Right atrium auricular region (tissue), 2 donors: ENCODE measurements at regions not wholly inside any gene's neighbourhood (a gene's known extent, or its start where the extent isn't known, plus 50 kb on each side); places are given as distances from the start of the nearest gene placed in this dataset.

ENCODE experiments used
- DNase-seq: peaks from one replicate; pipeline ENCODE4 v3.0.0-alpha.2; 2019; ENCODE audit warnings: low spot score
- H3K27ac ChIP-seq, 2 donors: fragments of 200-600 bp; sonication (generic); 1 replicate in 1 of 2; 2 replicates in 1 of 2; pipeline ENCODE4 v1.5.1; 2016 to 2019
- H3K27me3 ChIP-seq, 2 donors: fragments of 200-600 bp; sonication (generic); one replicate each; pipeline versions ENCODE4 v1.5.1 to v1.6.0; 2017 to 2019
- H3K36me3 ChIP-seq: fragments of 200-600 bp; sonication (generic); one replicate; pipeline ENCODE4 v1.5.1; 2016
- H3K4me1 ChIP-seq, 2 donors: fragments of 200-600 bp; sonication (generic); one replicate each; pipeline versions ENCODE4 v1.5.1 to v1.6.0; 2017 to 2019
- H3K4me3 ChIP-seq, 2 donors: fragments of 200-600 bp; sonication (generic); 1 replicate in 1 of 2; 2 replicates in 1 of 2; pipeline ENCODE4 v1.5.1; 2017 to 2019; ENCODE audit warnings: mild to moderate bottlenecking in 1 of 2, moderate library complexity in 1 of 2
- H3K9me3 ChIP-seq, 2 donors: fragments of 200-600 bp; sonication (generic); one replicate each; pipeline ENCODE4 v1.5.1; 2019
- CTCF ChIP-seq, 2 donors: fragments of 200-600 bp; sonication (generic); IDR thresholded peaks; one replicate each; pipeline ENCODE4 v1.5.1; 2019; ENCODE audit warnings: antibody characterized with exemption in 2 of 2

GRCh38 chr1:187096689-187097088 lies 267.9 kb downstream of the PLA2G4A start:
- Histone ChIP-seq H3K9me3 (peaks cover 0 to 6% of the 10 kb centered on the region in 2 donors), H3K27ac (no peak overlapping the region), H3K27me3 (no peaks in the 10 kb centered on the region), H3K36me3 (no peaks in the 10 kb centered on the region), H3K4me3 (no peak overlapping the region), H3K4me1 (no peaks in the 10 kb centered on the region)
- no peak for TF ChIP-seq CTCF (IDR thresholded peaks at IDR 0.05)
- DNase-seq, result no peak

GRCh38 chr1:187110351-187110750 lies 281.6 kb downstream of the PLA2G4A start:
- Histone ChIP-seq H3K27me3 (no peaks in the 10 kb centered on the region), H3K9me3 (no peaks in the 10 kb centered on the region), H3K36me3 (no peaks in the 10 kb centered on the region), H3K27ac (no peak overlapping the region), H3K4me1 (no peaks in the 10 kb centered on the region), H3K4me3 (no peak overlapping the region)
- DNase-seq, result no peak
- TF ChIP-seq CTCF (IDR thresholded peaks at IDR 0.05), result no peak

GRCh38 chr1:187114792-187115191 lies 286.0 kb downstream of the PLA2G4A start:
- Histone ChIP-seq H3K27ac (no peak overlapping the region), H3K36me3 (no peaks in the 10 kb centered on the region), H3K4me3 (no peak overlapping the region), H3K9me3 (no peaks in the 10 kb centered on the region), H3K27me3 (no peaks in the 10 kb centered on the region), H3K4me1 (no peaks in the 10 kb centered on the region)
- no peak for TF ChIP-seq CTCF (IDR thresholded peaks at IDR 0.05)
- no peak for DNase-seq

GRCh38 chr1:187121661-187122060 lies 292.9 kb downstream of the PLA2G4A start:
- Histone ChIP-seq H3K9me3 (no peaks in the 10 kb centered on the region), H3K4me3 (no peak overlapping the region), H3K4me1 (no peaks in the 10 kb centered on the region), H3K27me3 (no peaks in the 10 kb centered on the region), H3K27ac (no peak overlapping the region), H3K36me3 (no peaks in the 10 kb centered on the region)
- TF ChIP-seq CTCF (IDR thresholded peaks at IDR 0.05), result no peak
- DNase-seq, result no peak

GRCh38 chr1:187122566-187122965 lies 293.8 kb downstream of the PLA2G4A start:
- TF ChIP-seq CTCF (IDR thresholded peaks at IDR 0.05), result no peak
- Histone ChIP-seq H3K36me3 (no peaks in the 10 kb centered on the region), H3K27ac (no peak overlapping the region), H3K4me1 (no peaks in the 10 kb centered on the region), H3K27me3 (no peaks in the 10 kb centered on the region), H3K4me3 (no peak overlapping the region), H3K9me3 (no peaks in the 10 kb centered on the region)
- DNase-seq, result no peak

GRCh38 chr1:187129132-187129531 lies 300.4 kb downstream of the PLA2G4A start:
- no peak for DNase-seq
- TF ChIP-seq CTCF (IDR thresholded peaks at IDR 0.05), result no peak
- peaks cover 0 to 5% of the 10 kb centered on the region in 2 donors for H3K9me3 ChIP-seq
- H3K36me3 ChIP-seq, result no peaks in the 10 kb centered on the region
- no peak overlapping the region for H3K4me3 ChIP-seq
- H3K4me1 ChIP-seq, result no peaks in the 10 kb centered on the region
- H3K27ac ChIP-seq, result peak overlapping the region in 1 of 2 donors; percentile 21
- no peaks in the 10 kb centered on the region for H3K27me3 ChIP-seq
